Skeletal muscle tissue (tissue), 3 donors: ENCODE measurements at regions not wholly inside any gene's neighbourhood (a gene's known extent, or its start where the extent isn't known, plus 50 kb on each side); places are given as distances from the start of the nearest gene placed in this dataset.

ENCODE experiments used
- H3K27ac ChIP-seq: one replicate; pipeline ENCODE4 v1.7.0; 2013; ENCODE audit warnings: mild to moderate bottlenecking, low read depth, low read length, inconsistent platforms
- H3K27me3 ChIP-seq, 3 donors: one replicate each; pipeline ENCODE4 v1.7.0; 2013; ENCODE audit warnings: low read length in 3 of 3; ENCODE audit not compliant: control insufficient read depth in 3 of 3, insufficient read depth in 3 of 3
- H3K36me3 ChIP-seq, 3 donors: one replicate each; pipeline ENCODE4 v1.7.0; 2013; ENCODE audit warnings: low read length in 3 of 3; ENCODE audit not compliant: control insufficient read depth in 3 of 3, insufficient read depth in 3 of 3
- H3K4me1 ChIP-seq, 3 donors: one replicate each; pipeline ENCODE4 v1.7.0; 2013; ENCODE audit warnings: low read length in 3 of 3, mild to moderate bottlenecking in 3 of 3; ENCODE audit not compliant: control insufficient read depth in 3 of 3, insufficient read depth in 3 of 3
- H3K4me3 ChIP-seq, 3 donors: one replicate each; pipeline ENCODE4 v1.7.0; 2013; ENCODE audit warnings: low read length in 3 of 3
- H3K9ac ChIP-seq, 3 donors: one replicate each; pipeline ENCODE4 v1.7.0; 2013; ENCODE audit warnings: low read length in 3 of 3, mild to moderate bottlenecking in 3 of 3, moderate library complexity in 2 of 3, low read depth in 1 of 3
- H3K9me3 ChIP-seq, 3 donors: one replicate each; pipeline ENCODE4 v1.7.0; 2013; ENCODE audit warnings: low read length in 3 of 3; ENCODE audit not compliant: control insufficient read depth in 3 of 3
- donor health status: Osteomylitis.

DNA sequence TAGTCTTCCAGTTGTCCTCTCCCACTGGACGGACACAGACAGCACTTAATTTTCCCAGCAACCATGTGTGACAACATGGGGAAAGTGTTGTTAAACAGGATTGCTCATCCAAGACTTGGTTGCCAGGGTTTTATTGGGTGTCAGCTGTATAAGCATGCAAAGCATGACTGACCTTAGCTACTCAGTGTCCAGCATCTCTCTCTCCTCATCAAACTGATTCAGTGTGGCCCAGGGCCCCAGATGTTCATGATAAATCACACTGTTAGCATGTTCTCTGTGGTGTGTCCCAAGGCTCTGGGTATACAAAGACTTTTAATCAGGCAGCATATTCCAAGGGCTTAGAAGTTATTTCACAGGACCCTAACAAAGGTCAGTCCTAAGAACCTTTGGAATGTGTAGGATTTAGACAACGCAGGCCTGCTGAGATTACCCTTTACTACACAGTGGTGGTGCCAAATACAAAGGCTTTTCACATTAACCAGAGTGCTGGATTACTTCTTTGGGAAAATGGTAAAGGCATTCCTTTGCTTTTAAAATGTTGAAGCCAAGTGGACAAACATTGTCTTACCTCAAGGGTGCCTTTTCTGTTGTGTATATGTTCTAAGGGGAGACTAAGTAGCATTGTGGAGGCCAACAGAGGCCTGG, 213.3 kb downstream of the GLUD2 start:
- H3K9ac ChIP-seq = no peak overlapping the region
- H3K27me3 ChIP-seq = no peaks in the 10 kb centered on the region
- H3K27ac ChIP-seq = no peak overlapping the region
- H3K4me1 ChIP-seq = no peaks in the 10 kb centered on the region
- no peaks in the 10 kb centered on the region for H3K36me3 ChIP-seq
- H3K9me3 ChIP-seq = no peaks in the 10 kb centered on the region
- no peak overlapping the region for H3K4me3 ChIP-seq

DNA sequence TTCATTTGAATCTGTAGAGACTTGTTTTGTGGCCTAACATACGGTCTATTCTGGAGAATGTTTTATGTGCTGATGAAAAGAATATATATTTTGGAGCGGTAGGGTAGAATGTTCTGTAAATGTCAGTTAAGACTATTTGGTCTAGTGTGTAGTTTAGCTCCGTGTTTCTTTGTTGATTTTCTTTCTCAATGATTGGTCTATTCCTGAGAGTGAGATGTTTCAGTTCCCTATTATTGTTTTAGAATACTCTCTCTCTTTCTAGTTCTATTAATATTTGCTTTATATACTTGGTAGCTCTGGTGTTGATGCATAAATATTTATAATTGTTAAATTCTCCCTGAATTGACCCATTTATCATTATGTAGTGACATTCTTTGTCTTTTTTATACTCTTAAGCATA, 236.5 kb downstream of the GLUD2 start:
- Histone ChIP-seq H3K27me3 (no peaks in the 10 kb centered on the region), H3K27ac (no peak overlapping the region), H3K36me3 (no peaks in the 10 kb centered on the region), H3K4me3 (no peak overlapping the region), H3K9me3 (no peaks in the 10 kb centered on the region), H3K9ac (no peak overlapping the region), H3K4me1 (no peaks in the 10 kb centered on the region)

DNA sequence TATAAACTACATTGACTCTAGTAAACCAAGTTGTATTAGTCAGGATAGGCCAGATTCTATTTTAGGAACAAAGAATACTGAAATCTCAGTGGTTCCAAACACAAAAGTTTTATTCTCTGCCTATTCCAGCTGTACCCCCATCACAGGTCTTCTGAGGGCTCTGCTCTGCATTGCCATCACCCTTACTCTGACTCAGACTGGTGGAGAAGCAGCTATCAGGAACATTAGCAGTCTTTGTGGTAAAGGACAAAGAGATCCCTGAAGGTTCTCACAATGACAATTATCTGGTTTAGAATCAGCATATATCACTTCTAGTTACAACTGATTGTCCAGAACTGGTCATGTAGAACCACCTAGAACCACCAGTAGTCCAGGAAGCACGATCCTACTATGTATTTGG, 251.1 kb downstream of the GLUD2 start:
- no peak overlapping the region for H3K27ac ChIP-seq
- H3K9me3 ChIP-seq = no peaks in the 10 kb centered on the region
- no peaks in the 10 kb centered on the region for H3K36me3 ChIP-seq
- no peaks in the 10 kb centered on the region for H3K4me1 ChIP-seq
- no peaks in the 10 kb centered on the region for H3K27me3 ChIP-seq
- no peak overlapping the region for H3K9ac ChIP-seq
- H3K4me3 ChIP-seq = no peak overlapping the region

DNA sequence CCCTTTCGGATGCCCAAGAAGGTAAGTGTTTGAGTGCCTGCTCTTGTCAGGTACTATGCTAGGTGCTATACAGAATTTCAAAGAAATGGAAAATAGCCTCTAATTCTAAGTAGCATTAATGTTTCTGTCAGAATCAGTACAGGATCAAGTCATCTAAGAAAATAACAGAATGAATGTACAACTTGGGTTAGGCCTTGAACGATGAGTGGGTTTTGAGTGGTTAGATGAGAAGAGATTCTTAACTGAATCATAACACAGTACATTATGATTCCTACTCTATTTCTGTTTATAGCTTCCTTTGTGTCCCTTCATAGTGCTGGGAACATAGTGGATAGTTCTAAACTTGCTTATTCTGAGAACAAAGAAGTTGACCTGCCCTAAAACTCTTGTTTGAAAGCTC, 253.9 kb downstream of the GLUD2 start:
- no peaks in the 10 kb centered on the region for H3K27me3 ChIP-seq
- H3K27ac ChIP-seq = no peak overlapping the region
- no peak overlapping the region for H3K9ac ChIP-seq
- no peaks in the 10 kb centered on the region for H3K9me3 ChIP-seq
- no peaks in the 10 kb centered on the region for H3K36me3 ChIP-seq
- no peaks in the 10 kb centered on the region for H3K4me1 ChIP-seq
- H3K4me3 ChIP-seq = no peak overlapping the region

DNA sequence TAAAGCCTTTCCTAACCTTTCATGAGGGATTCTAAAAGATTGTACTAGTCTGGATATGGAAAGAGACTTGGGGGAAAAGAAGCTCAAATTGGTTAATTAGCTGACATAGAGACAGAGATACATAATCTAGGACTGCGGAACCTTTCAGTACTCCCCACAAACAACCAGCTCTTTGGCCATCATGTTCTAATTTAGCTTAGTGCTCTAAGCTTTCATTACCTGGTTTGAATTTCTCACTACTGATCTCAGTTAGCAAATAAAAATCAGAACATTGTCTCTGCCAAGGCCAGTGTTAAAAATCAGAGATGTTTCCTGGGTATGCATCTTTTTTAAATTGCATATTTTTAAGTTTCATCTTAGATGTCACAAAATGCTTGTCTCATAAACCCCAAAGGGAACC, 254.4 kb downstream of the GLUD2 start:
- Histone ChIP-seq H3K4me3 (no peak overlapping the region), H3K36me3 (no peaks in the 10 kb centered on the region), H3K27me3 (no peaks in the 10 kb centered on the region), H3K27ac (no peak overlapping the region), H3K9ac (no peak overlapping the region), H3K9me3 (no peaks in the 10 kb centered on the region), H3K4me1 (no peaks in the 10 kb centered on the region)

DNA sequence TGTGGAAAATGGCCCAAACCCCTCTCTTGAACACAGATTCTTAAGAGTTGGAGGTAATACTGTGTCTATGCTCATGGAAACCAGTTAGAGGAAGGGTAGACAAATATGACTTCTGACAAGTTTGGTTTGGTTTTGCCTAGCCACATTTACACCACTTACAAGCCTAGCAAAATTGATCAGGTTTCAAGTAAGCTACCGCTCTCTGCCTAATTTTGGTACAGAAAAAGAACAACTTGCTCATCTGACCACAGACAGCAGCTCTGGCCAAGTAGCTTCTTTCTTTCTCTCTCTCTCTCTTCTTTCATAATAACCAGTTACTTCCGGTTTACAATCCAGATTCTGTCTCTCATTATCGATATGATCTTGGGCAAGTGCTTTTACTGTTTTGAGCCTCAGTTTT, 260.0 kb downstream of the GLUD2 start:
- no peaks in the 10 kb centered on the region for H3K4me1 ChIP-seq
- no peak overlapping the region for H3K27ac ChIP-seq
- H3K4me3 ChIP-seq = no peak overlapping the region
- H3K36me3 ChIP-seq = no peaks in the 10 kb centered on the region
- H3K27me3 ChIP-seq = no peaks in the 10 kb centered on the region
- no peak overlapping the region for H3K9ac ChIP-seq
- H3K9me3 ChIP-seq = no peaks in the 10 kb centered on the region

DNA sequence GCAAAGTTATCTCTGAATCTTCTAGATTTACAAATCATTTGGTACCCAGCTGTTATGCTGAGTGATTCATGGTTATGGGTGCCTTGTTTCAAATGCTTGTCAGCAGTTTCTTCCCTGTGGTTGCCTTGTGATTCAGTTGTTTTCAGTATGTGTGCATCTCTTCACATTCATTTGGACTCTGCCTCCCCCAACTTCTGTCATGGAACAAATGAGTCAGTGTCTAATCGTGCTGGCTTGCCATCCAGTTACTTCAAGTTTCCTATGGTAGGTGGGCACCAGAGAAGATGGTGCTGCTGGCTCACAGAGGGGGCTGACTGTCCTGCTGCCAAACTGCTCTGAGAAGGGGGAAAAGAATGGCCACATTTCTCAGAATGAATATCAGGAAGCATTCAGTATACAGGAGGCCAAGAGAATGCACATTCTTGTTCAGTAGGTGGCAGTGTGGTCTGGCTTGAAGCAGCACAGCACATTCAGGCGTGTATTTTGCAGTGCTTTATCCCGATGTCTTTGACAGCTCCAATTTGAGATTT, 260.9 kb downstream of the GLUD2 start:
- Histone ChIP-seq H3K9me3 (no peaks in the 10 kb centered on the region), H3K36me3 (no peaks in the 10 kb centered on the region), H3K4me1 (no peaks in the 10 kb centered on the region), H3K4me3 (no peak overlapping the region), H3K27ac (no peak overlapping the region), H3K27me3 (no peaks in the 10 kb centered on the region), H3K9ac (no peak overlapping the region)

DNA sequence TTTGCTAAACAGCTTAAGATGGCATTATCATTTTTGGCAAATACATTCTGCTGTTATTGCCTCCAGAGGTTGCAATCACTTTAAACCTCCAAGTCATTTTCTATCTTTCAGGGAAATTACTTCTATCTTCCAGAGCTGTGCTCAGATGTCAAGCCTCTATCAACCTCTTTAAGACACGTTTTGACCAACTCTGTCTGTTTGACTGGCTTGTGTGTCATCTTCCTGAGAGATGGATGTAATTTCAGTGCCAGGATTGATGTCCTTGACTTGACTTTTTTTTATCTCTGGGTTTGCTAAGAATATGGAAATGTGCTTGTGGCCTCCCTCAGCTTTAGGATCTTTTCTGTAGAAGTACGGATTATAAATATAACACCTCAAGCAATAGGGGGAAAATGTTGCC, 263.4 kb downstream of the GLUD2 start:
- Histone ChIP-seq H3K4me3 (no peak overlapping the region), H3K27me3 (no peaks in the 10 kb centered on the region), H3K4me1 (no peaks in the 10 kb centered on the region), H3K27ac (no peak overlapping the region), H3K9me3 (no peaks in the 10 kb centered on the region), H3K36me3 (no peaks in the 10 kb centered on the region), H3K9ac (no peak overlapping the region)

DNA sequence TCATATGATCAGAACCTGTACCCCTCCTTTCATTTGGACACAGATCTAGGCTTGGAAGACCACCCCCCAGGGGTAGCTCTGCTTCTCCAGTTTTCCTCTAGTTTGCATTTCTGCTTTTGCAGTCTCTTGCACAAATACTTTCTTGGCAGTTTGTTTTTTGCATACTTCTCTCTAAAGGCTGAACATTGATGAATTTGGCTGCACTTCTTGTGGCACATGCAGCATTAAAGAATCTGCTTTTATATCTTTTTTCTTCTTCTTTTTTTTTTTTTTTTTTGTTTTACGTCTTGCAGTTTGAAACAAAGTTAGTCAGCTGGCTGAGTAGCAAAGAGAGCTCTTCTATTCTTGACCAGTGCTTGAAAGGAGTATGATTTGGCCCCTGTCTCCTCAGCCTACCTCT, 273.0 kb downstream of the GLUD2 start:
- no peaks in the 10 kb centered on the region for H3K4me1 ChIP-seq
- H3K4me3 ChIP-seq = no peak overlapping the region
- no peaks in the 10 kb centered on the region for H3K9me3 ChIP-seq
- no peak overlapping the region for H3K27ac ChIP-seq
- H3K36me3 ChIP-seq = no peaks in the 10 kb centered on the region
- H3K27me3 ChIP-seq = no peaks in the 10 kb centered on the region
- H3K9ac ChIP-seq = no peak overlapping the region

DNA sequence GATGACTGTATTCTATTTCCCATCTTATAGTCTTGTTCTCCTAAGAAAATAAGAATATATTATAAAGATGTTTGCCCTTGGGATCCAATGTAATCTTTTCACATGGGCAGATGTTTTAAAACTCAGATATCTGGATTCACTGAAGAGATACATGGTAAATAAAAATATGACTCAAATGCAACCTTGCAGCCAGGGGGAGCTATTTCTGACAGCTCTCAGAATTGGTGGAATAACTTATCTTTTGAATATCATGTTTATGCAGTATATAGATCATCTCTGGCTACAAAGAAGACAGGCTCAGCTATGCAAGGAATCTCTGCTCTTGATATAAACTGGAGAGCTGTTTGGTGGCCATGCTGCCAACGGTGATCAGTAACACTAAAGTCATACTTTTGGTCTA, 274.7 kb downstream of the GLUD2 start:
- Histone ChIP-seq H3K4me1 (no peaks in the 10 kb centered on the region), H3K9ac (no peak overlapping the region), H3K27ac (no peak overlapping the region), H3K36me3 (no peaks in the 10 kb centered on the region), H3K9me3 (no peaks in the 10 kb centered on the region), H3K27me3 (no peaks in the 10 kb centered on the region), H3K4me3 (no peak overlapping the region)
